ENCODE measurements at regions not wholly inside any gene's neighbourhood (a gene's known extent, or its start where the extent isn't known, plus 50 kb on each side); places are given as distances from the start of the nearest gene placed in this dataset.

- TF ChIP-seq SP1 (IDR thresholded peaks at IDR 0.05), result no peak
- TF ChIP-seq, protein P1, sequence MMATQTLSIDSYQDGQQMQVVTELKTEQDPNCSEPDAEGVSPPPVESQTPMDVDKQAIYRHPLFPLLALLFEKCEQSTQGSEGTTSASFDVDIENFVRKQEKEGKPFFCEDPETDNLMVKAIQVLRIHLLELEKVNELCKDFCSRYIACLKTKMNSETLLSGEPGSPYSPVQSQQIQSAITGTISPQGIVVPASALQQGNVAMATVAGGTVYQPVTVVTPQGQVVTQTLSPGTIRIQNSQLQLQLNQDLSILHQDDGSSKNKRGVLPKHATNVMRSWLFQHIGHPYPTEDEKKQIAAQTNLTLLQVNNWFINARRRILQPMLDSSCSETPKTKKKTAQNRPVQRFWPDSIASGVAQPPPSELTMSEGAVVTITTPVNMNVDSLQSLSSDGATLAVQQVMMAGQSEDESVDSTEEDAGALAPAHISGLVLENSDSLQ (IDR thresholded peaks at IDR 0.05), result no peak
- TF ChIP-seq FOXA1 (IDR thresholded peaks at IDR 0.05), result no peak
- no peak for TF ChIP-seq SUZ12 (IDR thresholded peaks at IDR 0.05)
- TF ChIP-seq ELF4 (IDR thresholded peaks at IDR 0.05), result no peak
- TF ChIP-seq HDGF (IDR thresholded peaks at IDR 0.05; ENCODE audit: borderline replicate concordance), result no peak
- TF ChIP-seq NFRKB (IDR thresholded peaks at IDR 0.05), result no peak
- TF ChIP-seq LEF1 (IDR thresholded peaks at IDR 0.05; ENCODE audit: borderline replicate concordance), result no peak
- no peak for TF ChIP-seq ARNT (IDR thresholded peaks at IDR 0.05)
Observed at GRCh38 chr2:123840016-123840415, 185.1 kb upstream of the CNTNAP5 start.
